HL-60 (cell line): ENCODE measurements at regions not wholly inside any gene's neighbourhood (a gene's known extent, or its start where the extent isn't known, plus 50 kb on each side); places are given as distances from the start of the nearest gene placed in this dataset.

ENCODE experiments used
- DNase-seq, 2 experiments: peaks; one replicate each; pipeline ENCODE4 v3.0.0-alpha.2; 2010 to 2020; ENCODE audit warnings: low read depth in 1 of 2, low spot score in 1 of 2
- H3K27ac ChIP-seq: fragments of 250-450 bp; sonication (Bioruptor Pico); replicated peaks from 2 replicates; pipeline ENCODE4 v1.5.1; 2020; ENCODE audit warnings: mild to moderate bottlenecking, moderate library complexity
- H3K27me3 ChIP-seq: fragments of 250-450 bp; sonication (Bioruptor Pico); 2 replicates; pipeline ENCODE4 v1.5.1; 2021; ENCODE audit warnings: mild to moderate bottlenecking, moderate library complexity; ENCODE audit not compliant: insufficient read depth, poor library complexity, severe bottlenecking
- H3K4me3 ChIP-seq: replicated peaks from 2 replicates; pipeline ENCODE4 v1.5.1; 2011; ENCODE audit warnings: mild to moderate bottlenecking, control low read depth, low read length; ENCODE audit not compliant: insufficient read depth
- CTCF ChIP-seq: IDR thresholded peaks from one replicate; pipeline ENCODE4 v1.5.1; 2011; ENCODE audit warnings: low read length, control low read depth, inconsistent platforms; ENCODE audit not compliant: insufficient read depth
- GABPA ChIP-seq: IDR thresholded peaks from 2 replicates; pipeline ENCODE4 v1.6.1; 2012; ENCODE audit warnings: low read depth
- POLR2AphosphoS5 ChIP-seq: IDR thresholded peaks from 2 replicates; pipeline ENCODE4 v1.6.1; 2012; ENCODE audit warnings: low read depth
- REST ChIP-seq: IDR thresholded peaks from 2 replicates; pipeline ENCODE4 v1.6.1; 2012; ENCODE audit warnings: low read depth; ENCODE audit not compliant: insufficient replicate concordance
- SPI1 ChIP-seq: IDR thresholded peaks from 2 replicates; pipeline ENCODE4 v1.6.1; 2012; ENCODE audit warnings: low read depth, mild to moderate bottlenecking, borderline replicate concordance

- no peak for DNase-seq
- H3K4me3 ChIP-seq: no peak overlapping the region
- TF ChIP-seq SPI1 (no peak), CTCF (no peak), POLR2AphosphoS5 (no peak), REST (no peak), GABPA (no peak)
Observed at GRCh38 chr15:91784973-91785709, 68.4 kb upstream of the SLCO3A1 start.

GRCh38 chr15:91787198-91787597, 66.3 kb upstream of the SLCO3A1 start:
- Histone ChIP-seq H3K27ac (no peak overlapping the region), H3K4me3 (no peak overlapping the region), H3K27me3 (no peaks in the 10 kb centered on the region)
- no peak for TF ChIP-seq CTCF
- no peak for TF ChIP-seq GABPA
- no peak for DNase-seq

More at GRCh38 chr15:91784973-91785709, 68.4 kb upstream of the SLCO3A1 start:
- Histone ChIP-seq H3K27ac (no peak overlapping the region), H3K27me3 (no peaks in the 10 kb centered on the region)

- Histone ChIP-seq H3K4me3 (no peak overlapping the region), H3K27ac (no peak overlapping the region), H3K27me3 (no peaks in the 10 kb centered on the region)
- no peak for TF ChIP-seq GABPA
- no peak for TF ChIP-seq POLR2AphosphoS5
- no peak for TF ChIP-seq CTCF
- no peak for TF ChIP-seq SPI1
- no peak for TF ChIP-seq REST
- no peak for DNase-seq
Observed at GRCh38 chr15:91789136-91789535, 64.4 kb upstream of the SLCO3A1 start.

- H3K4me3 ChIP-seq: no peak overlapping the region
- peaks cover 2% of the 10 kb centered on the region for H3K27me3 ChIP-seq
- TF ChIP-seq CTCF: no peak
- TF ChIP-seq SPI1: no peak
- no peak for TF ChIP-seq GABPA
- no peak overlapping the region for H3K27ac ChIP-seq
- DNase-seq: no peak
Observed at GRCh38 chr15:91790836-91791235, 62.7 kb upstream of the SLCO3A1 start.
